RCC 7860 (cell line): ENCODE measurements at regions not wholly inside any gene's neighbourhood (a gene's known extent, or its start where the extent isn't known, plus 50 kb on each side); places are given as distances from the start of the nearest gene placed in this dataset.

Experiments
- DNase-seq: peaks from one replicate; pipeline ENCODE4 v3.0.0-alpha.2; 2015; ENCODE audit warnings: low spot score
- FAIRE-seq: peaks from 2 replicates; lab custom pipeline; 2012; peaks lifted over from hg19 to GRCh38; lab: Jason Lieb, UNC

DNA sequence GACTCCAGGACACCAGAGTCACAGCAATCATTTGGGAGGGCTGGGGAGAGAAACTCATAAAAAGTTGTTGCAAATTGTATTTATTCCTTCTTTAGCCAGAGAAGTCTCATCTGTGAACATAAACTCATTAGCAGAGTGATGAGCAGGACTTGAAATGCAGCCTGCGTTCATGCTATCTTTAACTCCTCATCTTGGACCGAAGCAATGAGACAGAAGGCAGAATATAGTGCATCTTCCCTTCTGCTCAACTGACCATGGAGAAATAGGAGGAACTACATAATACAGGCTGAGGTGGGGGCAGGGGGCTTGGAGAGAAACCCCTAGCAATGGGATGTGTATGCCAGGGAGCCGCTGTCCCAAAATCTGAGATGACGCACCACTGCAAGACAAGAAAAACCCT, 121.8 kb upstream of the AJAP1 start:
- FAIRE-seq, result no peak
- DNase-seq, result no peak

DNA sequence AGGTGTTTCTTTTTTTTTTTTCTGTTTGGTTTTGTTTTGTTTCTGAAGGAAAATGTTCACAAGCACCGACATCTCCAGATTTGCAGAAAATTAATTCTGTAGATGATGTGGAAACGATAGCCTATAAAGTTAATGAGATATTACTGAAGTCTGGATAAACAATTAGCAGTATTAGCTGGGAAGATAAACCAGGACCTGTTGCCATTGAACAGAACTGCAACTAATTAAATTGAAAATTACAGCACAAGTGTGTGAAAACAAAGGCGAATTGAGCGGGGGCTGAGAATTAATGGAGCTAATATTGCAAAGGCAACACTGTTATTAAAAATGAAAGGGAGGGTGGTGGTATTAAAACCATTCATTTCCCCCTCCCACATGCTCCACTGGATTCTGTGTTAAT, 107.5 kb upstream of the AJAP1 start:
- no peak for FAIRE-seq

DNA sequence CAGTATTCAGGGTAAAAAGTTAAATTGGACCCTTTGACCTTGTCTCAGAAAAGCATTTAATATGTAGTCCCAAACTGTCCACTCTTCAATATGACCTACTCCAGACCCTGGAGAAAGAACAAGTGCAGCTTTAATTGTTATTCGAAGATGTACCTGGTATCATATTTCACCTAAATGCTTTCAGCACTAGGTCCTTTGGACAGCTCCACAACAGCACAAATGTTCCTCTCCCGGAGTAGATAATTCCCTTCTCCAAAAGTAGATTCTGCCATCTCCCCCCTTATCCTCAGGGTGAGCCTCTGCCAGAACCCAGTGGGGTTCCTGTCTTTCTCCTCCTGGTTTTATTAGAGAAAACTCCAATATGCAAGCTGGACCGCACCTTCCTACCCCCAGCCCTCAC, 104.5 kb upstream of the AJAP1 start:
- FAIRE-seq (no peak), DNase-seq (no peak)

More for the DNA sequence above, 107.5 kb upstream of the AJAP1 start:
- no peak for DNase-seq

DNA sequence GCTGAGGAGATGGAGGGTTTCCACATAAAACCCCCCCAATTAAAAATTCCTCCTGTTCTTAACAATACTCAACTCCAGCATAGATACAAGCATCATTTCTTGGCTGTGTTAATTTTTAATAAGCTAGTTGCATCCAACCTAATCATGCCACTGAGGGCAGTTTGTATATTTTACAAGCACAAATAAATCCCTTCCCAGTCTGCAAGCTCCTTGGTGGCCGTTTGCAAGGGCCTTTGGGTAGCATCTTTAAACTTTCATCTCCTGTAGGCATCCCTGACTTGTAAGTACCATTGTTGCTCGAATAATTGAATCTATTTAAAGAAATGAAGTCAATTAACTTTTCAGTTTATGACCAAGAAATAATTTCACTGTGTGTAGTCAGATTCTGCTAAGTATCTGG, 103.5 kb upstream of the AJAP1 start:
- no peak for FAIRE-seq
- DNase-seq, result no peak

DNA sequence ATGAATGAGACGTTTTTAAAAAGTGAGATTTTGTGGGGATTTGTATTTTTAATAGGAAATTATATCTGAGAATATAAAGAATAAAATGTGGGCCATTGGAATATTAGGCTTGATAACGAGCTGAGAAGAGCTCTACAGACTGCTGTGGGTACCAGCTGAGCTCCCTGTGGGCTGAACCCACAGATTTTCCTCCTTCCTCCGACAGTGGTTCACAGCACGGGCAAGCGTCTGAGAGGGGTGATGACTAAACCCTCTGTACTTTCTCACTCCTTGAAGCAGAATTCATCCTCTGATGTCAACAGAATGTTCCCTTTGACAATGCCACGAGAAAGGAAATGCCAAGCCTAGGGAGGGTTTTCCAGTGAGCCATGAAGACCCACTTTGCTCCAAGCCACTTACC, 102.7 kb upstream of the AJAP1 start:
- FAIRE-seq (no peak), DNase-seq (no peak)

DNA sequence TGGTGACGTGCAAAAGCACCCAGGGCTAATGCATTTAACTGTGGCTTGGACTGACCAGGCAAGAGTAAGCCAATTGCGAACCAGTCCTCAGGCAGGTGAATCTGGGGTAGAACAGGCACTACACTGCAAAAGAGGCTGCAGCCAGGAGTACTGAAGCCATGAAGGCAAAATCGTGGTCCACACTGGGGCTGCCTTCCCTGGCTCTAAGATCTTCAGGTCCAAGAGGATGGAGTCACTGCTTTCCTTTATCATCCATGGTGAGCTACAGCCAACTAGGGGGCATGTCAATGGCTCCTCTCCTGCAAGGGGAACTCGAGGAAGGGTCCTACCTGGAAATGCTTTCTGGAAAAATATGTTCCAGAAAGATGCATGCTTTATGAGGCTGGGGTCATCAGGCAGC, 100.6 kb upstream of the AJAP1 start:
- no peak for DNase-seq
- FAIRE-seq, result no peak

DNA sequence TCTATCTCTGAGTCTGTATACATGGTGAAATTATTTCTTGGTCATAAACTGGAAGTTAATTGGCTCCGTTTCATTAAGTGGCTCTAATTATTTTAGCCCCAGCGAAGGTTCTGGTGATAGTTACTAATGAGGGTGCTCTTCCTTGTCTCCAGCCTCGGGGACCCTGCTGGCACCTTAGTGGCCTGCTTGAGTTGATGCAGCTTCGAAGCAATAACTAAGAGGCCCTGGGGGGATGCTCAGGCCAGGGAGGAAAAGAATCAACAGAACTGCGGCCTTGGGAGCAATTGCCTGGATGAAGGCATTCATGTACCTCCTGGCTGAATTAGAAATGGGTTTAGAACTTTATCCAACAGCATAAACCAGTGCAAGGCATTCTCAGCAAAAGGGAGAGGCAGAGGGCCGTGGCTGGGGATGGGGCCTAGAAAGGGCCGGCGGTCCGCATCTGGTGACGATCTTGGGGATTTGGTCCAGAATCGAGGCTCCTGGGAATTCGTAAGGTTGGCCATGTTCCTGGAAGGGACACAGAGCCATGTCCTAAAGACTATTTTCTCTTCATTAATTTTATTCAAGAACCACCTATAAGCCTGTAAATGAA, 100.0 kb upstream of the AJAP1 start:
- DNase-seq (no peak), FAIRE-seq (no peak)

DNA sequence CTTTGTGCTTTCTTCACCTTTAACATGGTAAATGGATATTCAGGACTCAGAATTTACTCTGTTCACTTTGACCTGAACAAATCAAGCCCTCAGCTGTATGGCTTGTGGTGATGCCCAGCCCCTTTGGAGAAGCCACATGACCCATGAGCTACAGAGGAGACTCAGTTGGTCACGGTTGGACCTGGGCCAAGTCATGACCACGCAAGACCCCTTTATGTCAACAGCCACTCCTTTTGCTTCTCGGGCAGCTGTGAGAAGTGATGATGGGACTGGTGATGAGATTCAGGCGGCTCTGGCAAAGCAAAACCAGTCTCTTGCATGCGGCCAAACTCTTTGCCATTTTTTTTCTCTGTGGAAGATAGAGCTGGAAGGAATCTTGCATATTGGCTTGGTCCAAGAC, 96.5 kb upstream of the AJAP1 start:
- no peak for FAIRE-seq
- no peak for DNase-seq

DNA sequence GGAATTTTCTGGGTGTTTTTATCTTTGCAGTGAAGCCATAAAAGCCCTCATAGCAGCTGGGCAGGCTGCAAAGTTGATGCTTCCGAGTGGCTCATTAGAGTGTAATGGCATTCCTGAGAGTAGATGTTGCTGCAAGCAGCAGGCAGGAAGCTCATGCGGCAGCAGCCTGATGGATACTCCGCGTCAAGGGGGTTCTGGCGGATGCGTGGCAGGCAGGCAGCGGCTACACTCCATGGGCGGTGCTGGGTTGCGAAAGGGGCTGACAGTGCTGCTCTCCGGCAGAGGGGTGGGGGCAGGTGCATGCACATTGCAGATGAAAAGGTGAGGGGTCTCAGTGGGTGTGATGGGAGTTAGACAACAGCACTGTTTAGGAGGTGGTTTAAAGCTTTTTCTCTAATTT, 93.2 kb upstream of the AJAP1 start:
- no peak for FAIRE-seq

DNA sequence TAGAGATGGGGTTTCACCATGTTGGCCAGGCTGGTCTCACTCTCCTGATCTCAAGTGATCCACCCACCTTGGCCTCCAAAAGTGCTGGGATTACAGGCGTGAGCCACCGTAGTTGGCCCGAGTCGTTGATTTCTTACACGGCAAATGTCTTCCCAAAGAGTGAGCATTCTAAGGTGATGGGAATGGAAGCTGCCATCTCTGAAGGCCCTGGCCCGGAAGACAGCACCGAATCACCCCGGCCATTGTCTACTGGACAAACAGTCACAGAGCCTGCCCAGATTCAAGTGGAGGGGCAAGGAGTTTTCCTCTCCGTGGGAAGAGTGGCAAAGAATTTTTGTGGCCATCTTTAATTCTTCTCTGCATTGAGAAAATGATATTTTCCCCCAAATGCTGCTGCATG, 92.1 kb upstream of the AJAP1 start:
- FAIRE-seq, result no peak

More for the DNA sequence above, 93.2 kb upstream of the AJAP1 start:
- no peak for DNase-seq

DNA sequence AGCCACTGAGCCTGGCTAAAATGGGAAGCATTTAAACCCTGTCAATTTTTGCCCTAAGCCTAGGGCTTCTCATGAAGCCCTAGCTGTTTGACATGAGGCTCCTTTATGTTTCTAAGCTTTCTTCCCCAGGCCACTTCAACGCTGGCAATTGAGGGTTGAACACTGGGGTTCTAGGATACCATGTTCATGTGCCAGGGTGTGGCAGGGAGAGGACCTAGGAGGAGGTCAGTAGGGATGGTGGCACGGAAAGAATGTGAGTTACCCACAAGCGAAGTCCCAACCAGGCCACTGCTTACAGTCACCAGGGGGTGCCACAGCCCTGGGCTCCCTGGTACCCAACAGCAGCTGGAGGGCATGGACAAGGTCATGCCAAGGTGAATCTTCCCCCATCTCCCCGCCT, 90.8 kb upstream of the AJAP1 start:
- FAIRE-seq (no peak), DNase-seq (no peak)

More for the DNA sequence above, 92.1 kb upstream of the AJAP1 start:
- DNase-seq, result no peak

DNA sequence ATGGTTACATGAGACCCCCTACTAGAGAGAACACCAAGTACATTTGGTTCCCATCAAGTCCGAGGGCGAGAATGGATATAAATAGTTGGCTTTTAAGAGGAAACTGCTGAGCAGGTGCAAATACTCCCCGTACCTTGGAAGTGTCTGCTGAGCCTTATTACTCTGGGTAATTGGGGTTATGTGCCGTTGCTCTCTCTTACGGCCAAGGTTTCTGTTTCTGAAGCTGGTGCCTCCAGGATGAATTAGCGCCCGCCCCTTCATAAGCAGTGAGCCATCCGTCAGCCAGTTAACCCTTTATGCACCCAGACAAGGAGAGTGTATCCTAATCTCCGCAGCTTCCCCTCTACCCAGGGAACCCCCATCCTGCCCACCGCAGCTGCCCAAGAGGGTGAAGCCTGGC, 90.4 kb upstream of the AJAP1 start:
- FAIRE-seq, result no peak
- no peak for DNase-seq

DNA sequence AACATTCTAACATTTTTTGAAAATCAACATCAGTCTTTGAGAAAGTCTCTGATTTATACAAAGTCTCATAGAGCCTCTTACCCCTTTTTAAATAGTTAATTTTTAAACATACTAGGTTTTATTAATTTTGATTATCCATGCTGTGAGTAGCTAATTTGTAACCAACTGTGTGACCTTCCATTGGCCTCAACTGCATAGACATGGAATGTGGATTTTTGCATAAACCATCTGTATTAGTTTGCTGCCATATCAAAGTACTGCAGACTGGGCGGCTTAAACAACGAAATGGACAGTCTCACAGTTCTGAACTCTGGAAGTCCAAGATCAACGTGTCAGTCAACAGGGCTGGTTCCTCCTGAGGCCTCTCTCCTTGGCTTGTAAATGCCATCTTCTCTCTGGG, 89.2 kb upstream of the AJAP1 start:
- no peak for FAIRE-seq
- DNase-seq, result no peak

DNA sequence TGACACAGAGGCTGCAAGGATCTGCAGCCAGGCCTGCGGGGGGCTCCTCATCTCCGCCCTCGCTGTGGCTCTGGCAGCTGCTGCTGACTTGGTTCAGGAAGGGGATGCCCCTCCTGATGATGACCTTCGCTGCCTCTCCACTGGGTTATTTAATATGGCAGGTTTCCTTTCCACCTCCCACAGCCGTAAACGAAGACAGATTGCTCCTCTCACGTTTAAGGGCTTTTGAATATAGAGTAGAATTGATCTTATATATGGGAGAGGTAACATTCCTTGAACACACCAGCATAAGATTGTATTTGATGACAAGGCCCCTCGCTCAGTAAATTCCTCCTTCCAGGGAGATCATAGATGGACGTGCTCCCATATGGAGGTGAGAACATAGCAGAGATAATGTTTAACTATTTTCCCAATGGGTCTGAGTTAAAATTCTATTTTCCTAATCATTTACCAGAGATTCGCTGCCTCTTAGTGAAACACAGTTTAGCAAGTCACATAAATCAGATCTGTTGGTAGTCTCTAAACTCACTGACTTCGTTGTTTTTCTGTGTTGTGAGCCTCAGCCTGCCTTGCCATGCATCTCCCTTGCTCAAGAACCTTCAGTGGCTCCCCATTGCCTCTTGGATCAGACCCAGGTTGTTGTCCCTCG, 88.5 kb upstream of the AJAP1 start:
- FAIRE-seq (no peak), DNase-seq (no peak)

DNA sequence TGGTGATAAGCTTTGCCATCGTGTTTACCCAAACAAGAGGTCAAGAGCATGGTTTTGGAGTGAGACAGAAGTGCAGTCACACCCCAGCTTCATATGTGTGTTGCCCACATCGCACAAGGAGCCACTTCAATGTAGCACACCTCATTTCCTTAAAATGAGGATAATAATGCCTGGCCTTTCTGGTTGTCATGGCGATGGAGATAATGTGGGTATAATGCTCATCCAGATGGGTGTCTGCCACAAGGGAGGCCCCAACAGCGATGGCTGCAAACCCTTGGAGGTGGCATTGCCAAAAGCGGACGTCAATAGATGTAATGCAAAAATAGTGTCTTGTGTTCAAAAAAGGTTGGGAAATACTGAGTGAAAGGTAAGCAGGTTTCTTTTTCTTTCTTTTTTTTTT, 83.1 kb upstream of the AJAP1 start:
- no peak for FAIRE-seq
- DNase-seq, result no peak

DNA sequence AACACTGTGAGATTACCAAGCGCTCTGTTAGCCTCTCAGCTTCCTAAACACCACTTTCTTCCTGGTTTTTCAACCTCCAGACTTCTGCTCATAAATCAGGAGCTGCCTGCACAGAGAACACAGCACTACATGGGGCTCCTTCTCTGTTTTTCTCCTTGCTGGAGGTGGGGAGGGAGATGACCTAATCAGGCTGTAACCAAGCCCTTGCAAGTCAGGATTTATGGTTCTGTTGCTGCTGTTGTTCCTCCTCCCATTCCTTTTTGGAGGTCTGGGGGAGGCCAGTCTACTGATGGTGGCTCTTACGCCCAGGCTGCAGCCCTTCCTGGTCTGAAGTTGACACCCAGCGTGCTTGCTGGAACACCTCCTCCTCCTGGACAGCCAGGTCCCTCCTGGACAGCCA, 80.9 kb upstream of the AJAP1 start:
- FAIRE-seq, result no peak
- DNase-seq, result no peak

DNA sequence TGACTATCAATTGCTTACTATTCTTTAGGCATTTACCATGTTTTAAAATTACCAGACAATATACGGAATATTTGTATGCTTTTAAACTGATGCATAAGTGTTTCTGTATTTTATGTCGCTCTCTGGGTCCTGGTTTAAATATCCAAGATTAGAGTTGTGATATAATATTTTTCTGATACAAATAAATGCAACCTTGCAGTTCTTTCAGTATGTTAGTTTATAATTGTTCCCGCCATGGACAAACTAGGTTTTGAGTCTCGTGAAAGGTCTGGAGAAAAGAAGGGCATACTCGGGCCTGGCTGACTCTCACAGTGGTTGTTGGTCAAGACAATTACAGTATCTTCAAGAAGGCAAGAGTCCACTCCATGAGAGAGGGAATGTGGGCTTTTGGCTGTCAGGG, 72.6 kb upstream of the AJAP1 start:
- DNase-seq (no peak), FAIRE-seq (no peak)

DNA sequence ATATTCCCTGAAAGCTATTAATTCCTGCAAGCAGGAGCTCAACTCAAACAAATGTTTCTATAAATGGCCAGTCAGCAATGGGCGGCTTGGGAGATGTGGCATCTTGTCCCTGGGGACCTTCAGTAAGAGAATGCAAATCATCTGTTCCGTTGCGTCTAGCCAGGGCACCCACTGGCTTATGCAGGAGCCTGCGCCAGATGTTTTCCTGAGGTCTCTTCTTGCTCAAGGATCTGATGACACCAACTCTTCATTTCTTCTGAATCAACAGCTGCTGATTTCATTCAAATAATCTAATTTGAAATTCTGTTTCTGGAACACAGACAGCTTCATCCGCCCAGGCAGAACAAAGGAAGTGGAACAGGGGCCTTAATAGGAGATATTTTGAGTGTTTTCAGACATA, 70.0 kb upstream of the AJAP1 start:
- DNase-seq (no peak), FAIRE-seq (no peak)

DNA sequence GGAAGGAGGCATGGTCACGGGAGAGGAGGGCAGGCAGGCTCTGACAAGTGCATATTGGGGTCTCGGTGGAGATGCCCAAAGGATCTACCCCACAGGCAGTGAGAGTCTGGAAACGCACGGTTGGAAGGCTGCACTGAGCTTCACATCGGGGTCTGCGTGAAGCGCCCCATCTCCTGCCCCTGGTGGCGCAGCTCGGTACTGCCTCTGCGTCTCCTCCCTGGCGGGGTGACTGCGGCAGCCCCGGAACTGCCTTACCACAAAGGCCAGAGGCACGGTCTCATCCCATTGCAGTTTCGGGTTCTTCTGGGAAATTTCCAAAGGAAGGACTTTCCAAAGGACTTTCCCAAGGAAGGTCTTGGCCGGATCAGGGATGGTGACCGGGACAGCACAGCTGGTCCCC, 69.2 kb upstream of the AJAP1 start:
- no peak for DNase-seq

DNA sequence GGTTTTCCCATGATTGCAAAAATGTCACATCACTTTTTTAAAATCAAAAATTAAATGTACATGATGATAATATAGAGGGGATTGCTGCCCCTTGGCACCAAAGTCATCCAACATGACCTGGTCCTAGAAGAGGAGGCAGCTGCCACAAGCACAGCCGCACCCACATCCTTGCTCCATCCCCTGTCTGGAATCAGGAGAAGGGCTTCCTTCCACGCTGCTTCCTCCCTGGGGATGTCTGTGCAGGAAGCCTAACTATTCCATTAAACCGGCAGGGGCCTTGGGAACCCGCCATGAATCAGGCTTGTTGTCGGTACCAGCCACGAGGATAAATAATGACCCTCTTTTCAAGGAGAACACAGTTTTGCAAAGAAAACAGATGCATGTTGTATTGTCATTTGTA, 68.7 kb upstream of the AJAP1 start:
- FAIRE-seq (no peak), DNase-seq (no peak)

More for the DNA sequence above, 69.2 kb upstream of the AJAP1 start:
- no peak for FAIRE-seq

DNA sequence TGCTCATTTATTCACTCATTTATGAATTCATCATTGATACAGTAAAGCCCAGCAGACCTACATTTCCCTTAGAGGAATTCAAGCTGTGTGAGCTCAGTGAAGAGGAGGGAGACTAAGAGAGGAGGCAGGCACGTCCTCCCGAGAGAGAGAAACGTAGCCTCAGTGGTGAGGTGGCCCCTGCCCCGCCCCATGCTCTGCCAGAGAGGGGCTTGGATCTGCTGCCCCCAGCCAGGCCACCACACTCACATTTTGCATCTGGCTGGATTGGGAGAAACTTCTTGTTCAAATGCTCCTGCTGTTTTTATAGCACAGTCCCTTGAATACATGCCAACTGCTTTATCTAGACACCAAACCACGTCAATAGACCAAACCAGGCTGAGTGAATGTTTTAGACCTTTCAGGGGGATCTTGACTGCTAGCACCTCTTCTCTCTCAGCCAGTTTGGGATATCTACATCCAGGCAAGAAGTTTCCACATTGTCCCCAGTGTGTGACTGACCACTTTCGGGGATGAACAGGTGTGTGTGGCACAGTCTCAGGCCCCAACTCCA, 67.7 kb upstream of the AJAP1 start:
- DNase-seq (no peak), FAIRE-seq (no peak)

DNA sequence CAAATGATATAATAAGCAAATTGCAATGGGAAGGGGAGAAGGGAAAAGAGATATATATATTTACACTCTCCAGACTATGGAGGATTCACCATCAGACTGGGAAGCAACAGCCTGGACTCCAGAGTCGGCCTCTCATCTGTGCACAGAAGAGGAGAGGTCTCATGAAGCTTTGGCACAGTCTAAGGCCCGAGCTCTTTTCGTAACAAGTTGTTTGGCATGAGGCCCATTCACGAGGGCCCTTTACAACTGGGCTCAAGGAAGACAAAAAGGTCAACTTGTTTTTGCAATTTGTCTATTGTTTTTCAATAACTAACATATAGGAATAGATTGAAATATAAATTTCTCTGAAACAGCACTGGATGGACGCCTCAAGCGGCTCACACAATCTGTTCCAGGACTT, 66.7 kb upstream of the AJAP1 start:
- DNase-seq (no peak), FAIRE-seq (no peak)

DNA sequence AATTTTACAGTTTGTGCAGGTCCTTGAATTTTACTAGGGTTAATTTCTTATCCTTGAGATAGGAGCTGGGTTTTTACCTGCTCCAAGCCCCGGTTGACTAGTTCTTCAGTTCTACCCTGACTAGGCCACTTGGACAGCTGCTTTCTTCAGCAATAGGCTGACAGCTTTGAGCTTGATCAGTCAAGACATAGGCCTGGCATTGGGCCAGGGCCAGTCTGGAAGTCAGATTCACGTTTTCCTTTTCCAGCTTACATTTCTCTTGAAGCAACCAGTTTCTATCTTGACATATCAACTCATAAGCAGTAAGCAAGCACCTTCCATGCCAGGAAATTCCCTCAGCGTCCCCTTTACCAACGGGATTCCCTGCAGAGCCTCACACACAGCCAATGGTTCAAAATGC, 63.7 kb upstream of the AJAP1 start:
- no peak for FAIRE-seq
- no peak for DNase-seq
